Neural progenitor cell (in vitro differentiated cells): ENCODE measurements at regions not wholly inside any gene's neighbourhood (a gene's known extent, or its start where the extent isn't known, plus 50 kb on each side); places are given as distances from the start of the nearest gene placed in this dataset.

Experiments used
- EZH2phosphoT487 ChIP-seq: fragments of 200-600 bp; sonication (generic); IDR thresholded peaks from 2 replicates; pipeline ENCODE4 v1.6.1; 2017; ENCODE audit warnings: antibody characterized with exemption
- TF ChIP-seq, protein P1 (sequence below): fragments of 200-600 bp; sonication (generic); IDR thresholded peaks from 2 replicates; pipeline ENCODE4 v1.5.1; 2017; ENCODE audit warnings: antibody characterized with exemption, mild to moderate bottlenecking

GRCh38 chr4:110712486-110712885 lies 89.6 kb upstream of the PITX2 start:
- TF ChIP-seq, protein P1, sequence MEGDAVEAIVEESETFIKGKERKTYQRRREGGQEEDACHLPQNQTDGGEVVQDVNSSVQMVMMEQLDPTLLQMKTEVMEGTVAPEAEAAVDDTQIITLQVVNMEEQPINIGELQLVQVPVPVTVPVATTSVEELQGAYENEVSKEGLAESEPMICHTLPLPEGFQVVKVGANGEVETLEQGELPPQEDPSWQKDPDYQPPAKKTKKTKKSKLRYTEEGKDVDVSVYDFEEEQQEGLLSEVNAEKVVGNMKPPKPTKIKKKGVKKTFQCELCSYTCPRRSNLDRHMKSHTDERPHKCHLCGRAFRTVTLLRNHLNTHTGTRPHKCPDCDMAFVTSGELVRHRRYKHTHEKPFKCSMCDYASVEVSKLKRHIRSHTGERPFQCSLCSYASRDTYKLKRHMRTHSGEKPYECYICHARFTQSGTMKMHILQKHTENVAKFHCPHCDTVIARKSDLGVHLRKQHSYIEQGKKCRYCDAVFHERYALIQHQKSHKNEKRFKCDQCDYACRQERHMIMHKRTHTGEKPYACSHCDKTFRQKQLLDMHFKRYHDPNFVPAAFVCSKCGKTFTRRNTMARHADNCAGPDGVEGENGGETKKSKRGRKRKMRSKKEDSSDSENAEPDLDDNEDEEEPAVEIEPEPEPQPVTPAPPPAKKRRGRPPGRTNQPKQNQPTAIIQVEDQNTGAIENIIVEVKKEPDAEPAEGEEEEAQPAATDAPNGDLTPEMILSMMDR: no peak
- no peak for TF ChIP-seq EZH2phosphoT487
